ENCODE measurements at regions not wholly inside any gene's neighbourhood (a gene's known extent, or its start where the extent isn't known, plus 50 kb on each side); places are given as distances from the start of the nearest gene placed in this dataset.

GRCh38 chr12:97200181-97200580 is 262.4 kb upstream of the RMST start:
- H3K36me3 ChIP-seq = no peaks in the 10 kb centered on the region
- no peak for TF ChIP-seq CTCF (IDR thresholded peaks at IDR 0.05)
- H3K4me3 ChIP-seq = no peak overlapping the region
- intact Hi-C loops (cut with DNase I) = no loop called here
- H3K27ac ChIP-seq = no peak overlapping the region
- H3K4me1 ChIP-seq = no peaks in the 10 kb centered on the region
- no peak for DNase-seq (ENCODE audit: low spot score in 2 of 2)
- H3K27me3 ChIP-seq = no peaks in the 10 kb centered on the region
- no peaks in the 10 kb centered on the region for H3K9me3 ChIP-seq

- intact Hi-C loops (cut with DNase I) = no loop called here
- Histone ChIP-seq H3K4me3 (no peak overlapping the region), H3K27me3 (no peaks in the 10 kb centered on the region), H3K4me1 (no peaks in the 10 kb centered on the region), H3K27ac (no peak overlapping the region), H3K36me3 (no peaks in the 10 kb centered on the region), H3K9me3 (no peaks in the 10 kb centered on the region)
- DNase-seq (ENCODE audit: low spot score in 2 of 2) = no peak
- TF ChIP-seq CTCF (IDR thresholded peaks at IDR 0.05) = no peak
Measured at GRCh38 chr12:97203408-97203807, 259.2 kb upstream of the RMST start.

GRCh38 chr12:97209997-97210396 is 252.6 kb upstream of the RMST start:
- H3K27me3 ChIP-seq = no peaks in the 10 kb centered on the region
- H3K9me3 ChIP-seq = no peaks in the 10 kb centered on the region
- H3K4me3 ChIP-seq = no peak overlapping the region
- intact Hi-C loops (cut with DNase I) = no loop called here
- no peak for DNase-seq (ENCODE audit: low spot score in 2 of 2)
- no peak for TF ChIP-seq CTCF (IDR thresholded peaks at IDR 0.05)
- no peaks in the 10 kb centered on the region for H3K4me1 ChIP-seq
- H3K36me3 ChIP-seq = no peaks in the 10 kb centered on the region
- no peak overlapping the region for H3K27ac ChIP-seq

- intact Hi-C loops (cut with DNase I) = no loop called here
- DNase-seq (ENCODE audit: low spot score in 2 of 2) = no peak
- Histone ChIP-seq H3K27me3 (no peaks in the 10 kb centered on the region), H3K27ac (no peak overlapping the region), H3K36me3 (no peaks in the 10 kb centered on the region), H3K4me3 (no peak overlapping the region), H3K9me3 (no peaks in the 10 kb centered on the region), H3K4me1 (no peaks in the 10 kb centered on the region)
- TF ChIP-seq CTCF (IDR thresholded peaks at IDR 0.05) = no peak
Measured at GRCh38 chr12:97211416-97211930, 251.1 kb upstream of the RMST start.

- intact Hi-C loops (cut with DNase I) = no loop called here
- no peak overlapping the region for H3K4me3 ChIP-seq
- TF ChIP-seq CTCF (IDR thresholded peaks at IDR 0.05) = no peak
- no peaks in the 10 kb centered on the region for H3K9me3 ChIP-seq
- H3K27ac ChIP-seq = no peak overlapping the region
- no peak for DNase-seq (ENCODE audit: low spot score in 2 of 2)
- H3K4me1 ChIP-seq = no peaks in the 10 kb centered on the region
- H3K27me3 ChIP-seq = no peaks in the 10 kb centered on the region
- H3K36me3 ChIP-seq = no peaks in the 10 kb centered on the region
Measured at GRCh38 chr12:97216848-97217247, 245.8 kb upstream of the RMST start.

- H3K4me1 ChIP-seq = no peaks in the 10 kb centered on the region
- DNase-seq (ENCODE audit: low spot score in 2 of 2) = no peak
- no peak for TF ChIP-seq CTCF (IDR thresholded peaks at IDR 0.05)
- H3K27me3 ChIP-seq = no peaks in the 10 kb centered on the region
- H3K27ac ChIP-seq = no peak overlapping the region
- no peaks in the 10 kb centered on the region for H3K9me3 ChIP-seq
- no peak overlapping the region for H3K4me3 ChIP-seq
- no peaks in the 10 kb centered on the region for H3K36me3 ChIP-seq
- intact Hi-C loops (cut with DNase I) = no loop called here
Measured at GRCh38 chr12:97222391-97222790, 240.2 kb upstream of the RMST start.

Measured in ascending aorta (tissue), 2 donors.